Cardiac fibroblast (primary cell): ENCODE measurements at regions not wholly inside any gene's neighbourhood (a gene's known extent, or its start where the extent isn't known, plus 50 kb on each side); places are given as distances from the start of the nearest gene placed in this dataset.

Experiments
- DNase-seq, 2 donors: peaks; one replicate each; pipeline versions ENCODE4 v3.0.0 to v3.0.0-alpha.2; 2010; ENCODE audit warnings: low read depth in 2 of 2
- H3K4me3 ChIP-seq, 2 donors: replicated peaks in 1 of 2; 1 replicate in 1 of 2; 2 replicates in 1 of 2; pipeline ENCODE4 v1.5.1; 2011; ENCODE audit warnings: low read depth in 2 of 2, low read length in 2 of 2, mild to moderate bottlenecking in 2 of 2, moderate library complexity in 1 of 2
- TF ChIP-seq, protein P1 (sequence below): IDR thresholded peaks from one replicate; pipeline ENCODE4 v1.5.1; 2011; ENCODE audit warnings: low read depth, mild to moderate bottlenecking, low read length, inconsistent platforms

DNA sequence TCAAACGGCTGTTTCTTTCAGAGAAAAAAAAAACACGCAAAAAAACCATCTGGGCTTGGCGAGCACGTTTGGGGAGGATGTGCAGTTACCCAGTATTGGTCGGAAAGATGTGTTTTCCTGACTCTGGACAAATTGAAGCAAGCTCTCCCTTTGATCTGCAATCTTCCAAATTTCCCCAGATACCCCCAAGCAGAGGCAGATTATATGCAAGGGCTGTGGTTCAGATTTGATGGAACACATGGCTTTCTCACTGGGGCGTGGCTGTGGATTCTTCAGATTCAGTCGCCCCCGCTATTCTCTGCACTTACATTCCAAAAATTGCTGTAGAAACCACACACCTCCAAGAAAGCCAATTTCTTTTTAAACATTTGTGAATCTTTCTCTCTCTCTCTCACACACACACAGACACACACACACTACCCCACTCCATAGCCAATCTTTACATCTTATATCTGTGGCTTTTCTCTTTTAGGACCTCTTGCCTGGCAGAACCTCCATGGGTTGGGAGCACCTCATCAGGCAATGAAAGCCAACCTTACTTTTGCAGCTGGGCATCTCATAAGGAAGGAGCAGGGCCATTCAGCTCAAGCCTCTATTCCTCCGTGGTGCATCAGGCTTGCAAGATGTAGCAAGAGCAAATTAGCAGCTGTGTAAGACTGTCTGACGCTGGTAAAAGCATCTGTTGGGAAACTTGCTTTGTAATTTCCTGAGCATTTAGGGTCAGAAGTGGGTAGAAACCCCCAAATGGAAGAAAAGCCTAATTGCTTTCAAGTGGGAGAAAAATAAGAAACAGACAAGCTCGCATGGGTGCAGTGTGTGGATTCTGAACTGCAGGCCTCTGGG, 103.9 kb upstream of the FAM20A start:
- peak; percentile 46 to 72 for DNase-seq
- no peak overlapping the region for H3K4me3 ChIP-seq
- TF ChIP-seq, protein P1, sequence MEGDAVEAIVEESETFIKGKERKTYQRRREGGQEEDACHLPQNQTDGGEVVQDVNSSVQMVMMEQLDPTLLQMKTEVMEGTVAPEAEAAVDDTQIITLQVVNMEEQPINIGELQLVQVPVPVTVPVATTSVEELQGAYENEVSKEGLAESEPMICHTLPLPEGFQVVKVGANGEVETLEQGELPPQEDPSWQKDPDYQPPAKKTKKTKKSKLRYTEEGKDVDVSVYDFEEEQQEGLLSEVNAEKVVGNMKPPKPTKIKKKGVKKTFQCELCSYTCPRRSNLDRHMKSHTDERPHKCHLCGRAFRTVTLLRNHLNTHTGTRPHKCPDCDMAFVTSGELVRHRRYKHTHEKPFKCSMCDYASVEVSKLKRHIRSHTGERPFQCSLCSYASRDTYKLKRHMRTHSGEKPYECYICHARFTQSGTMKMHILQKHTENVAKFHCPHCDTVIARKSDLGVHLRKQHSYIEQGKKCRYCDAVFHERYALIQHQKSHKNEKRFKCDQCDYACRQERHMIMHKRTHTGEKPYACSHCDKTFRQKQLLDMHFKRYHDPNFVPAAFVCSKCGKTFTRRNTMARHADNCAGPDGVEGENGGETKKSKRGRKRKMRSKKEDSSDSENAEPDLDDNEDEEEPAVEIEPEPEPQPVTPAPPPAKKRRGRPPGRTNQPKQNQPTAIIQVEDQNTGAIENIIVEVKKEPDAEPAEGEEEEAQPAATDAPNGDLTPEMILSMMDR = no peak

- TF ChIP-seq, protein P1 = no peak
- peak in 1 of 2 donors; percentile 31 for DNase-seq
- no peak overlapping the region for H3K4me3 ChIP-seq
These were observed 99.9 kb upstream of the FAM20A start for GRCh38 chr17:68701046-68701445.

DNA sequence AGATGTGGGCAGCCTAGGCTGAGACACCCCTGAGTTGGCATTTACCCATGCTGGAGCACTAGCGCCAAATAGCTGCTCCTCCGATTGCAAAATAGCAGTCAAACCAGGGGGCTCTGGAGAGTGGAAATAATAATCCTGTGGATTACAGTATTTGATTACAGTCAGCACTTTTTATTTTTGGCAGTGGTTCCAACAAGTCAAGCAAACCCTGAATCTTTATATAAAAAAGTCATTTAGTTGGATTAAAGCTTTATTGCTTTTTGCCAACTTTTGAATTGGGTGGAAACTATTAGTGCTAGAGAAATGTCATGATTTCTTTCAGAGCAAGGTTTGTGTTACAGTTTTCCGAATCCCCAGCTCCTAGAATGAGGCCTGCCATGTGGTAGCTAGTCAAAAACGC, 99.3 kb upstream of the FAM20A start:
- H3K4me3 ChIP-seq = no peak overlapping the region
- peak in 1 of 2 donors; percentile 57 for DNase-seq
- TF ChIP-seq, protein P1 = no peak

DNA sequence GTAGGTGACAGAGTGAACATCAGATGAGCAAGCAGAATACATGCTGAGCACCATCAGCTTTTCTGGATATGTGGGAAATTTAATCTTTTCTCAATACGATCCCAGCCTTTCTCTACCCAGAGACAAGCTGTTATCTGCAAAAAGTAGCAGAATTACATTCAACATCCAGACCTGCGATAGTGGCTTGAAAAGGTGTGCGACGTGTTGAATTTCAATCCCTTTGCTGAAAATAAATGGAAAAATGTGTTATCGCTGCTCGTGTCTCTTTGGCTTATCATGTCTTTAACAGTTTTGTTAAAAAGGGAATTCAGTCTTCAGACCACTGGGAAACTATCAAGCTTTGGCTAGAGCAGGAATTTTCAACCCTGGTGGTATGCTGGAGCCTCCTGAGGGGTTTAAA, 98.8 kb upstream of the FAM20A start:
- TF ChIP-seq, protein P1 = no peak
- H3K4me3 ChIP-seq = no peak overlapping the region
- no peak for DNase-seq

DNA sequence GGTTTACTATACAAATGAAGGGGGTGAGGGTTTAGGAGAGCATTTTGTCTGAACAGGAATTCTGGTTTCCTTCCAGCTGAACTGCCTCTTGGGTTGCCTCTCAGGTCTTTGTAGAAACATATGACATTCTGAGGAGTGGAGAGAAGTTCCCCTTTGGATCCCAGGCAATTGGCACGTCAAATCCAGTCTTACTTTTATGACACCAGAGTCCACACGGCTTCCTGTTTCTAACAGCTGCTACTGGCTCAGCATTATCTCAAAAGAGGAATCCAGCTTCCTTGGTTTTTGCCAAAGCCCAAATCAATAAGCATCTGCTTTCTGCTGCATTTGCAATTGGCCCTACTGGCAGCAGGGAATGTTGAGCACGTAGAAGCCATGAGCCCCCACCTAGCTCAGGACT, 97.6 kb upstream of the FAM20A start:
- TF ChIP-seq, protein P1 = no peak
- no peak overlapping the region for H3K4me3 ChIP-seq
- DNase-seq = peak in 1 of 2 donors; percentile 74

- TF ChIP-seq, protein P1 = no peak
- peak; percentile 87 to 88 for DNase-seq
- H3K4me3 ChIP-seq = no peak overlapping the region
These were observed 96.7 kb upstream of the FAM20A start for GRCh38 chr17:68697850-68698361.
